Caco-2 (cell line): ENCODE measurements at regions not wholly inside any gene's neighbourhood (a gene's known extent, or its start where the extent isn't known, plus 50 kb on each side); places are given as distances from the start of the nearest gene placed in this dataset.

Experiments used
- BruUV-seq: library from RNA; stranded (reverse); fragments of 400-500 nt; replicated peaks from 2 replicates; lab custom pipeline; 2021; lab: Mats Ljungman, UMichigan
- CTCF ChIA-PET: fragments of 300-600 bp; sonication (Branson Sonifier 250); formaldehyde crosslinking; loops from one replicate; lab custom pipeline; 2022; ENCODE audit warnings: antibody characterized with exemption; lab: Charles Lee
- POLR2A ChIA-PET: fragments of 300-600 bp; sonication (Branson Sonifier 250); formaldehyde crosslinking; loops from one replicate; lab custom pipeline; 2022; ENCODE audit warnings: antibody characterized with exemption; lab: Charles Lee
- DNase-seq, 2 experiments: peaks; one replicate each; pipeline versions ENCODE4 v3.0.0 to v3.0.0-alpha.2; 2020 to 2022
- H3K27me3 ChIP-seq: replicated peaks from 2 replicates; pipeline ENCODE4 v1.6.0; 2011; ENCODE audit warnings: low read length; ENCODE audit not compliant: control insufficient read depth, insufficient read depth
- H3K36me3 ChIP-seq: 2 replicates; pipeline ENCODE4 v1.5.1; 2011; ENCODE audit warnings: low read length; ENCODE audit not compliant: control insufficient read depth, insufficient read depth
- H3K4me1 ChIP-seq: fragments of 250-450 bp; sonication (Bioruptor Pico); 2 replicates; pipeline ENCODE4 v1.5.1; 2020; ENCODE audit warnings: mild to moderate bottlenecking
- H3K4me3 ChIP-seq: 2 replicates; pipeline ENCODE4 v1.5.1; 2011; ENCODE audit warnings: low read depth, mild to moderate bottlenecking, control low read depth, low read length
- H3K9me3 ChIP-seq: fragments of 250-450 bp; sonication (Bioruptor Pico); 2 replicates; pipeline ENCODE4 v1.5.1; 2020; ENCODE audit warnings: mild to moderate bottlenecking, moderate library complexity
- H3K27ac Mint-ChIP-seq: one replicate; pipeline ENCODE4 v1.8.0; 2022; ENCODE audit warnings: mixed read lengths; ENCODE audit not compliant: unreplicated experiment
- H3K27me3 Mint-ChIP-seq: one replicate; pipeline ENCODE4 v1.8.0; 2022; ENCODE audit warnings: mixed read lengths; ENCODE audit not compliant: insufficient read depth, unreplicated experiment
- H3K36me3 Mint-ChIP-seq: one replicate; pipeline ENCODE4 v1.8.0; 2022; ENCODE audit warnings: mild to moderate bottlenecking, mixed read lengths; ENCODE audit not compliant: insufficient read depth, unreplicated experiment
- H3K4me1 Mint-ChIP-seq: one replicate; pipeline ENCODE4 v1.8.0; 2022; ENCODE audit warnings: low read depth, mixed read lengths; ENCODE audit not compliant: unreplicated experiment
- H3K4me3 Mint-ChIP-seq: one replicate; pipeline ENCODE4 v1.8.0; 2022; ENCODE audit warnings: mild to moderate bottlenecking, moderate library complexity, mixed read lengths; ENCODE audit not compliant: unreplicated experiment
- H3K9me3 Mint-ChIP-seq: one replicate; pipeline ENCODE4 v1.8.0; 2022; ENCODE audit warnings: mixed read lengths; ENCODE audit not compliant: unreplicated experiment
- CTCF ChIP-seq, 2 experiments: fragments of 200-600 bp in 1 of 2; IDR thresholded peaks; 1 replicate in 1 of 2; 2 replicates in 1 of 2; pipeline versions ENCODE4 v1.5.1 to v1.8.0; 2011 to 2022; ENCODE audit warnings: antibody characterized with exemption in 1 of 2, control low read depth in 1 of 2, inconsistent platforms in 1 of 2, low read depth in 1 of 2, low read length in 1 of 2, mild to moderate bottlenecking in 1 of 2, moderate library complexity in 1 of 2; ENCODE audit not compliant: insufficient read depth in 1 of 2, severe bottlenecking in 1 of 2, unreplicated experiment in 1 of 2
- intact Hi-C: fragments of 100-400 bp; cut with micrococcal nuclease; formaldehyde crosslinking; loops from one replicate; pipeline ENCODE4 v1.10.0; 2022; ENCODE audit not compliant: unreplicated experiment

DNA sequence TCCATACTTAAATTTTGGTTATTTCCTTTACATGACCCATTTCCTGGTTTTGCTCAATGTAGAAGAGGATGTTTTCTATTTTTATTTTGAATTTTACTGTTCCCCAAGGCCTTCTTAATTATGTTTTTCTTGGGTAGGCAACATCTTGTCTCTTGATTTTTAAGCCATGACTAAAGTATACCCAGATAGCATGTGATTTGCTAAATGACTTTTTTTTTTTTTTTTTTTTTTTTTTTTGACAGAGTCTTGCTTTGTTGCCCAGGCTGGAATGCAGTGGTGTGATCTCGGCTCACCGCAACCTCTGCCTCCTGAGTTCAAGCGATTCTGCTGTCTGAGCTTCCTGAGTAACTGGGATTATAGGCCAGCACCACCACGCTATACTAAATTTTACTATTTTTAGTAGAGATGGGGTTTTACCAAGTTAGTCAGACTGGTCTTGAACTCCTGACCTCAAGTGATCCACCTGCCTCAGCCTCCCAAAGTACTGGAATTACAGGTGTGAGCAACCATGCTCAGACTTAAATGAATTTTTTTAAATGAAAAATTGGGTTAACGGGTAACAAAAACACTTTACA, 198.6 kb upstream of the DAB2 start:
- H3K27me3 ChIP-seq = no peaks in the 10 kb centered on the region
- no peak overlapping the region for H3K4me3 ChIP-seq
- ChIA-PET POLR2A (no interaction called here), CTCF (no interaction called here)
- Mint-ChIP-seq H3K4me1 (peaks cover 19% of the 10 kb centered on the region), H3K27me3 (peaks cover 3% of the 10 kb centered on the region), H3K27ac (no peak overlapping the region), H3K9me3 (peaks cover 27% of the 10 kb centered on the region), H3K4me3 (no peak overlapping the region), H3K36me3 (peaks cover 5% of the 10 kb centered on the region)
- DNase-seq = no peak
- H3K4me1 ChIP-seq = peaks cover 26% of the 10 kb centered on the region
- no peaks in the 10 kb centered on the region for H3K36me3 ChIP-seq
- no TSS peak for BruUV-seq
- TF ChIP-seq CTCF (IDR thresholded peaks at IDR 0.05; ENCODE audit: insufficient read depth in 1 of 2, low read depth in 1 of 2, low read length in 1 of 2, severe bottlenecking in 1 of 2, unreplicated experiment in 1 of 2) = no peak
- H3K9me3 ChIP-seq = peaks cover 8% of the 10 kb centered on the region; the same call in 1 of the 2 replicates
- intact Hi-C loops = no loop called here

DNA sequence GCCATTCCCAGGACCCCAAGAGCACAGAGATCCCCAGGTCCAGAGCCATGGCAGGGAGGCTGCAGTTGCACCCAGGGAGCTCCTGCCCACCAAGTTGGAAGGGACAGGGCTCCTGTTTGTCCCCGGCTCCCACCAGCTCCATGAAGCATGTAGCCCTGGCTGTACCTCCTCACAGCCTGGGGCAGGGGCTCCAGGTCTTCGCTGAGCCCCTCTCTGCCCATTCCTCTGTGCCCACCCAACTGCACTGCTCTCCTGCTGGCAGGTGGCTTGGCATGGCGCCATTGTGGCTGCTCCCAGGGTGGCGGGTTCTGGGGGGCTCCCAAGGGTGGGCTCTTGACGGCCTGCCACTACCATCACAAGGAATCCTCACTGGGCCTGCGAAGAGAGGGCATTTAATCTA, 197.5 kb upstream of the DAB2 start:
- Mint-ChIP-seq H3K9me3 (peaks cover 23% of the 10 kb centered on the region), H3K4me3 (no peak overlapping the region), H3K27ac (no peak overlapping the region), H3K27me3 (peaks cover 3% of the 10 kb centered on the region), H3K4me1 (peaks cover 19% of the 10 kb centered on the region), H3K36me3 (peaks cover 5% of the 10 kb centered on the region)
- Histone ChIP-seq H3K27me3 (no peaks in the 10 kb centered on the region), H3K9me3 (peaks cover 8% of the 10 kb centered on the region; the same call in 1 of the 2 replicates), H3K4me1 (peaks cover 26% of the 10 kb centered on the region), H3K36me3 (no peaks in the 10 kb centered on the region), H3K4me3 (no peak overlapping the region)
- DNase-seq = no peak
- no TSS peak for BruUV-seq
- POLR2A ChIA-PET = no interaction called here
- no peak for TF ChIP-seq CTCF (IDR thresholded peaks at IDR 0.05; ENCODE audit: insufficient read depth in 1 of 2, low read depth in 1 of 2, low read length in 1 of 2, severe bottlenecking in 1 of 2, unreplicated experiment in 1 of 2)
- intact Hi-C loops = no loop called here
- CTCF ChIA-PET = no interaction called here

GRCh38 chr5:39619168-39619818, 194.5 kb upstream of the DAB2 start:
- Histone ChIP-seq H3K9me3 (0 out of 2 replicates have a peak, but pooled peaks cover 4% of the 10 kb centered on the region), H3K36me3 (no peaks in the 10 kb centered on the region), H3K27me3 (no peaks in the 10 kb centered on the region), H3K4me1 (peaks cover 8% of the 10 kb centered on the region), H3K4me3 (no peak overlapping the region)
- Mint-ChIP-seq H3K9me3 (peaks cover 4% of the 10 kb centered on the region), H3K27ac (no peak overlapping the region), H3K36me3 (peaks cover 2% of the 10 kb centered on the region), H3K27me3 (no peaks in the 10 kb centered on the region), H3K4me1 (peaks cover 3% of the 10 kb centered on the region), H3K4me3 (no peak overlapping the region)
- DNase-seq = no peak
- intact Hi-C loops = no loop called here
- no TSS peak for BruUV-seq
- ChIA-PET CTCF (no interaction called here), POLR2A (no interaction called here)
- no peak for TF ChIP-seq CTCF (IDR thresholded peaks at IDR 0.05; ENCODE audit: insufficient read depth in 1 of 2, low read depth in 1 of 2, low read length in 1 of 2, severe bottlenecking in 1 of 2, unreplicated experiment in 1 of 2)
